ENCODE measurements at regions not wholly inside any gene's neighbourhood (a gene's known extent, or its start where the extent isn't known, plus 50 kb on each side); places are given as distances from the start of the nearest gene placed in this dataset.

DNA sequence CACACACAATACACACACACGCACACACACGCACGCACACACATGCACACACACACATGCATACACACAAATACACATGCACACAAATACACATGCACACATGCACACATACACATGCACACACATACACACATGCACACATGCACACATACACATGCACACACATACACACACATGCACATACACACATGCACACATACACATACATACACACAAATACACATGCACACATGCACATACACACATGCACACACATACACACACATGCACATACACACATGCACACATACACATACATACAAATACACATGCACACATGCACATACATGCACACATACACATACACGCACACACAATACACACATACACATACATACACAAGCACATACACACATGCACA lies 175.4 kb upstream of the RREB1 start:
- TF ChIP-seq, protein P1, sequence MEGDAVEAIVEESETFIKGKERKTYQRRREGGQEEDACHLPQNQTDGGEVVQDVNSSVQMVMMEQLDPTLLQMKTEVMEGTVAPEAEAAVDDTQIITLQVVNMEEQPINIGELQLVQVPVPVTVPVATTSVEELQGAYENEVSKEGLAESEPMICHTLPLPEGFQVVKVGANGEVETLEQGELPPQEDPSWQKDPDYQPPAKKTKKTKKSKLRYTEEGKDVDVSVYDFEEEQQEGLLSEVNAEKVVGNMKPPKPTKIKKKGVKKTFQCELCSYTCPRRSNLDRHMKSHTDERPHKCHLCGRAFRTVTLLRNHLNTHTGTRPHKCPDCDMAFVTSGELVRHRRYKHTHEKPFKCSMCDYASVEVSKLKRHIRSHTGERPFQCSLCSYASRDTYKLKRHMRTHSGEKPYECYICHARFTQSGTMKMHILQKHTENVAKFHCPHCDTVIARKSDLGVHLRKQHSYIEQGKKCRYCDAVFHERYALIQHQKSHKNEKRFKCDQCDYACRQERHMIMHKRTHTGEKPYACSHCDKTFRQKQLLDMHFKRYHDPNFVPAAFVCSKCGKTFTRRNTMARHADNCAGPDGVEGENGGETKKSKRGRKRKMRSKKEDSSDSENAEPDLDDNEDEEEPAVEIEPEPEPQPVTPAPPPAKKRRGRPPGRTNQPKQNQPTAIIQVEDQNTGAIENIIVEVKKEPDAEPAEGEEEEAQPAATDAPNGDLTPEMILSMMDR (IDR thresholded peaks at IDR 0.05): no peak
- no peak for TF ChIP-seq EZH2 (IDR thresholded peaks at IDR 0.05)

All from neural progenitor cell (in vitro differentiated cells).